ENCODE measurements at regions not wholly inside any gene's neighbourhood (a gene's known extent, or its start where the extent isn't known, plus 50 kb on each side); places are given as distances from the start of the nearest gene placed in this dataset.

GRCh38 chr1:239563681-239564080, 177.3 kb downstream of the CHRM3 start:
- DNase-seq, result no peak
- WGBS, 2 donors, result 48 to 50% methylated on average over 2 of the region's 2 CpGs
- ATAC-seq (ENCODE audit: low FRiP score in 2 of 2), result no peak
- no peak overlapping the region for H3K27ac ChIP-seq
- H3K36me3 ChIP-seq, result no peaks in the 10 kb centered on the region
- no peak for TF ChIP-seq EP300 (IDR thresholded peaks at IDR 0.05)
- TF ChIP-seq CTCF (IDR thresholded peaks at IDR 0.05), result no peak
- no peak for TF ChIP-seq POLR2A (IDR thresholded peaks at IDR 0.05)
- TF ChIP-seq POLR2AphosphoS5 (IDR thresholded peaks at IDR 0.05), result no peak
- H3K9me3 ChIP-seq, result no peaks in the 10 kb centered on the region
- no peak overlapping the region for H3K4me3 ChIP-seq
- peaks cover 0 to 9% (median 0%) of the 10 kb centered on the region in 4 donors for H3K4me1 ChIP-seq
- no peaks in the 10 kb centered on the region for H3K27me3 ChIP-seq

GRCh38 chr1:239566074-239566473, 179.7 kb downstream of the CHRM3 start:
- no peak overlapping the region for H3K27ac ChIP-seq
- H3K9me3 ChIP-seq, result no peaks in the 10 kb centered on the region
- TF ChIP-seq CTCF (IDR thresholded peaks at IDR 0.05), result no peak
- no peak for TF ChIP-seq POLR2AphosphoS5 (IDR thresholded peaks at IDR 0.05)
- TF ChIP-seq POLR2A (IDR thresholded peaks at IDR 0.05), result no peak
- no peak for TF ChIP-seq EP300 (IDR thresholded peaks at IDR 0.05)
- H3K4me1 ChIP-seq, result peaks cover 0 to 9% (median 0%) of the 10 kb centered on the region in 4 donors
- no peak for DNase-seq
- H3K27me3 ChIP-seq, result no peaks in the 10 kb centered on the region
- H3K4me3 ChIP-seq, result no peak overlapping the region
- H3K36me3 ChIP-seq, result no peaks in the 10 kb centered on the region
- 95 to 98% methylated on average over 7 of the region's 7 CpGs for WGBS, 2 donors
- ATAC-seq (ENCODE audit: low FRiP score in 2 of 2), result no peak

- H3K27ac ChIP-seq, result no peak overlapping the region
- WGBS, 2 donors, result 88 to 93% methylated on average over 3 of the region's 3 CpGs
- no peak for TF ChIP-seq POLR2A (IDR thresholded peaks at IDR 0.05)
Measured at GRCh38 chr1:239570878-239571277, 184.5 kb downstream of the CHRM3 start.

GRCh38 chr1:239572183-239572582, 185.8 kb downstream of the CHRM3 start:
- H3K36me3 ChIP-seq, result no peaks in the 10 kb centered on the region
- H3K27ac ChIP-seq, result no peak overlapping the region
- H3K4me1 ChIP-seq, result no peaks in the 10 kb centered on the region
- 81 to 82% methylated on average over 4 of the region's 4 CpGs for whole genome bisulfite sequencing, 2 donors
- ATAC-seq (ENCODE audit: low FRiP score in 2 of 2) (no peak), DNase-seq (no peak)
- H3K9me3 ChIP-seq, result no peaks in the 10 kb centered on the region
- no peak for TF ChIP-seq CTCF (IDR thresholded peaks at IDR 0.05)
- no peak for TF ChIP-seq EP300 (IDR thresholded peaks at IDR 0.05)
- no peak for TF ChIP-seq POLR2A (IDR thresholded peaks at IDR 0.05)
- no peak for TF ChIP-seq POLR2AphosphoS5 (IDR thresholded peaks at IDR 0.05)
- H3K27me3 ChIP-seq, result no peaks in the 10 kb centered on the region
- H3K4me3 ChIP-seq, result no peak overlapping the region

More at GRCh38 chr1:239570878-239571277, 184.5 kb downstream of the CHRM3 start:
- no peak for DNase-seq
- Histone ChIP-seq H3K4me1 (no peaks in the 10 kb centered on the region), H3K9me3 (no peaks in the 10 kb centered on the region), H3K27me3 (no peaks in the 10 kb centered on the region), H3K4me3 (no peak overlapping the region), H3K36me3 (no peaks in the 10 kb centered on the region)
- ATAC-seq (ENCODE audit: low FRiP score in 2 of 2), result no peak

- Histone ChIP-seq H3K4me3 (no peak overlapping the region), H3K4me1 (no peaks in the 10 kb centered on the region), H3K9me3 (no peaks in the 10 kb centered on the region), H3K36me3 (no peaks in the 10 kb centered on the region), H3K27ac (no peak overlapping the region), H3K27me3 (no peaks in the 10 kb centered on the region)
- TF ChIP-seq POLR2AphosphoS5 (IDR thresholded peaks at IDR 0.05) (no peak), CTCF (IDR thresholded peaks at IDR 0.05) (no peak), EP300 (IDR thresholded peaks at IDR 0.05) (no peak), POLR2A (IDR thresholded peaks at IDR 0.05) (no peak)
- DNase-seq (no peak), ATAC-seq (ENCODE audit: low FRiP score in 2 of 2) (no peak)
- WGBS, 2 donors, result 95 to 100% methylated on average over 2 of the region's 2 CpGs
Measured at GRCh38 chr1:239574112-239574511, 187.7 kb downstream of the CHRM3 start.
